ENCODE measurements at regions not wholly inside any gene's neighbourhood (a gene's known extent, or its start where the extent isn't known, plus 50 kb on each side); places are given as distances from the start of the nearest gene placed in this dataset.

GRCh38 chrX:125204681-125205132 lies 115.0 kb upstream of the TEX13C start:
- no peak for TF ChIP-seq CTCF (IDR thresholded peaks at IDR 0.05)
- no peak for TF ChIP-seq POLR2A (IDR thresholded peaks at IDR 0.05)
